Karpas-422 (cell line): ENCODE measurements at regions not wholly inside any gene's neighbourhood (a gene's known extent, or its start where the extent isn't known, plus 50 kb on each side); places are given as distances from the start of the nearest gene placed in this dataset.

Experiments
- DNase-seq: peaks from one replicate; pipeline ENCODE4 v3.0.0-alpha.2; 2015
- H2AFZ ChIP-seq: fragments of 200-600 bp; sonication (generic); 2 replicates; pipeline ENCODE4 v1.6.1; 2014; ENCODE audit warnings: antibody characterized with exemption, low read length, mixed read lengths
- H3K27ac ChIP-seq: fragments of 200-600 bp; sonication (generic); 2 replicates; pipeline ENCODE4 v1.5.1; 2014; ENCODE audit warnings: mild to moderate bottlenecking, low read length, moderate library complexity
- H3K27me3 ChIP-seq: fragments of 200-600 bp; sonication (generic); 2 replicates; pipeline ENCODE4 v1.6.1; 2014; ENCODE audit warnings: low read length, mixed read lengths
- H3K36me3 ChIP-seq: fragments of 200-600 bp; sonication (generic); 2 replicates; pipeline ENCODE4 v1.6.1; 2014; ENCODE audit warnings: low read length, mixed read lengths; ENCODE audit not compliant: insufficient read depth
- H3K4me1 ChIP-seq: fragments of 200-600 bp; sonication (generic); 2 replicates; pipeline ENCODE4 v1.6.1; 2014; ENCODE audit warnings: mild to moderate bottlenecking, low read length, mixed read lengths
- H3K4me2 ChIP-seq: fragments of 200-600 bp; sonication (generic); 2 replicates; pipeline ENCODE4 v1.6.1; 2014; ENCODE audit warnings: low read length, low read depth, mild to moderate bottlenecking; ENCODE audit not compliant: poor library complexity, severe bottlenecking
- H3K4me3 ChIP-seq: fragments of 200-600 bp; sonication (generic); 2 replicates; pipeline ENCODE4 v1.5.1; 2014; ENCODE audit warnings: mild to moderate bottlenecking, antibody characterized with exemption, low read length, mixed read lengths
- H3K79me2 ChIP-seq: fragments of 200-600 bp; sonication (generic); 2 replicates; pipeline ENCODE4 v1.6.1; 2014; ENCODE audit warnings: mild to moderate bottlenecking, low read length, mixed read lengths
- H3K9ac ChIP-seq: fragments of 200-600 bp; sonication (generic); 2 replicates; pipeline ENCODE4 v1.6.0; 2014; ENCODE audit warnings: low read length
- H3K9me2 ChIP-seq: fragments of 200-600 bp; sonication (generic), shearing (Covaris generic); replicated peaks from 2 replicates; pipeline ENCODE4 v1.6.0; 2014; ENCODE audit warnings: mild to moderate bottlenecking, low read length, moderate library complexity; ENCODE audit not compliant: insufficient read depth
- H3K9me3 ChIP-seq: fragments of 300-700, 200-600 bp; sonication (generic); 2 replicates; pipeline ENCODE4 v1.6.1; 2014; ENCODE audit warnings: low read length, mixed read lengths
- H4K20me1 ChIP-seq: fragments of 200-600 bp; sonication (generic); 2 replicates; pipeline ENCODE4 v1.6.1; 2014; ENCODE audit warnings: mild to moderate bottlenecking, antibody characterized with exemption, low read length, low read depth; ENCODE audit not compliant: insufficient read depth

DNA sequence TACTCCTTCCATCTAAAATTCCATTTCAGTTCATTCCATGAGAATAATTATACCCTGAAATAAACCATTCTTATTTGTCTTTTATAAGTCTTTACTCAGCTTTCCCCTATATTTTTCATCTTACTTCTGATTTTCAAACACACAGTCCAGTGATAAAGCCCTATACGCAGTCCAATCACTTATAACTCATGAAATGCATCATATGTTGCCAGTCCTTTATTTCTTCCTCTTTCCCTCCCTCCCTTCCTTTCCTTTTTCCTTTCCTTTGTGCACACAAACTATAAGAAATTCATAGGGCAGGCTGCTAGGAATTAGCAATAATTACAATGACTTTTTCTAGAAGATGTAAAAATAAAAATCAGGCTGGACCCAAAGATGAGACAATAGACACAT is 58.8 kb upstream of the RPS23 start:
- Histone ChIP-seq H3K36me3 (no peaks in the 10 kb centered on the region), H3K27me3 (no peaks in the 10 kb centered on the region), H3K79me2 (no peaks in the 10 kb centered on the region), H3K9me2 (no peaks in the 10 kb centered on the region), H3K4me1 (no peaks in the 10 kb centered on the region), H4K20me1 (no peaks in the 10 kb centered on the region), H3K9me3 (no peaks in the 10 kb centered on the region), H2AFZ (no peak overlapping the region), H3K27ac (no peak overlapping the region), H3K9ac (no peak overlapping the region), H3K4me3 (no peak overlapping the region), H3K4me2 (no peak overlapping the region)
- no peak for DNase-seq

DNA sequence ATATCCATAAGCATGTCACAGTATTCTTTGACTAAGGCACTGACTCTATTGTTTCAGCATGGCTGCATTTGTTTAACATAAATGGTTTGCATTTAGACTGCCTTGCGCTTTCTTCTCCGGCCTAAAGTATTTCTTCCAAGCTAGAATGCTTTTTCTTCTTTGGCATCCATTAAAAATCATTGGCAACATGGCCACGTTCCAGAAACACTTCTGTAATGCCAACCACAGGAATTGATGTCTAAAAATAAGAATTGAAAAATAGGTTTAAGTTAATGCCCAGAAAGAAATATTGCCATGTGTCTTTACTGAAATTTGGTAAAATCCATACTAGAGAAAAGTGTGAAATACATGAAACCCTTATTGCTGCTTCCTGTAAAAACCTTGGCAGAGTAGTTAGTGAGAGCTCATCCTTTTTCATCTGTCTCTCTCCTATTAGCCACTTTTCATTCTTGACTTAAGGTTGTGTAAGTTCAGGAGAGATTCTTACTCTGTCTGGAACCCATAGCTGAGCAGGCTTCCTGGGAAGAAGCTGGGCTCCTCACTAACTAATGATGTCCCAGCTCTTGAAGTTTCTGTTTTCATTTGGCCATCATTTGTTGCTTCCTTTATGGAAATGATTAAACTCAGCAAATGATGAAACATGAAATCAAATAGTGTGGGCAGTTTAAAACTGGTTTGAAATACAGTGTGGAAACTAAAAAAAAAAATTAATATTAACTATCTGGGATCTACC is 58.2 kb upstream of the RPS23 start:
- H3K79me2 ChIP-seq, result no peaks in the 10 kb centered on the region
- no peaks in the 10 kb centered on the region for H3K36me3 ChIP-seq
- no peak overlapping the region for H2AFZ ChIP-seq
- no peak overlapping the region for H3K27ac ChIP-seq
- H4K20me1 ChIP-seq, result no peaks in the 10 kb centered on the region
- no peaks in the 10 kb centered on the region for H3K4me1 ChIP-seq
- no peak overlapping the region for H3K4me3 ChIP-seq
- DNase-seq, result no peak
- no peak overlapping the region for H3K4me2 ChIP-seq
- no peaks in the 10 kb centered on the region for H3K9me2 ChIP-seq
- H3K27me3 ChIP-seq, result no peaks in the 10 kb centered on the region
- H3K9ac ChIP-seq, result no peak overlapping the region
- no peaks in the 10 kb centered on the region for H3K9me3 ChIP-seq

DNA sequence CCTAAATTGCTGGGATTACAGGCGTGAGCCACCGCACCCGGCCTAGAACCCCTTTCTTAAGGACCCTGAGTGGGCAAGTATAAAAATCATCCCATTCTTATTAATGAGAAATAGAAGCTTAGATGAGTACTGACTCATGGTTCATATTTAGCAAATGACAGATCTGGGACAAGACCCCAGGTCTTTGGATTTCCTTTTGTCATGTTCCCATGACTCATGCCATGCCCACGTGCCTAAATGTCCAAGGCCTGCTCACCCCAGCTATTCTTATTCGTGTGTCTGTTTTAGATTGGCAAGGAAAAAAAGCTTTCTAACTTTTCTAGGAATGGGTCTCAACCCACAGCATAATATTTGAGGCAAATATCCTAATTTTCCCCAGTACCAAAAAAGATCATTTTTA is 57.7 kb upstream of the RPS23 start:
- H2AFZ ChIP-seq, result no peak overlapping the region
- H3K9me2 ChIP-seq, result no peaks in the 10 kb centered on the region
- H3K4me3 ChIP-seq, result no peak overlapping the region
- H4K20me1 ChIP-seq, result no peaks in the 10 kb centered on the region
- no peaks in the 10 kb centered on the region for H3K36me3 ChIP-seq
- DNase-seq, result no peak
- no peaks in the 10 kb centered on the region for H3K4me1 ChIP-seq
- no peaks in the 10 kb centered on the region for H3K79me2 ChIP-seq
- no peaks in the 10 kb centered on the region for H3K27me3 ChIP-seq
- H3K27ac ChIP-seq, result no peak overlapping the region
- no peak overlapping the region for H3K4me2 ChIP-seq
- H3K9me3 ChIP-seq, result no peaks in the 10 kb centered on the region
- no peak overlapping the region for H3K9ac ChIP-seq

DNA sequence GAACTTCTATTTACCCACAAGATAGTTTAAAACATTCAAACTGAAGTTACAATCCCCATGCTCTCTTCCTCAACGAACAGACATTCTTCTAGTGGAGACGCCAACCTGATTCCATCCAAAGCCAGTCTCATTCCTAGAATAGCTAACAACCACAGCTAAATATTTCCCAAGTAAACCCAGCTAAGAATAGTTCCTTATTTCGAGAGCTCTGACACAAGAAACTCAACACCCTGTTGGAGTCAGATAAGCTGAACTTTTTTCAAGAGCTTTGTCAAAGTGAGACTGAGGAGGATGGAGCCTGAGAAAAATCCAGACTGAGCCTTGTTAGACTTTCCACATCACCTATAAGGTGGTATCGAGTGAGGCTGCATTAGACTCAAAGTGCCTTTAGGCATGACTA is 56.7 kb upstream of the RPS23 start:
- Histone ChIP-seq H2AFZ (no peak overlapping the region), H3K4me2 (no peak overlapping the region), H3K79me2 (no peaks in the 10 kb centered on the region), H3K9me2 (no peaks in the 10 kb centered on the region), H4K20me1 (no peaks in the 10 kb centered on the region), H3K27ac (no peak overlapping the region), H3K9me3 (no peaks in the 10 kb centered on the region), H3K27me3 (no peaks in the 10 kb centered on the region), H3K4me3 (no peak overlapping the region), H3K4me1 (no peaks in the 10 kb centered on the region), H3K9ac (no peak overlapping the region), H3K36me3 (no peaks in the 10 kb centered on the region)
- no peak for DNase-seq

DNA sequence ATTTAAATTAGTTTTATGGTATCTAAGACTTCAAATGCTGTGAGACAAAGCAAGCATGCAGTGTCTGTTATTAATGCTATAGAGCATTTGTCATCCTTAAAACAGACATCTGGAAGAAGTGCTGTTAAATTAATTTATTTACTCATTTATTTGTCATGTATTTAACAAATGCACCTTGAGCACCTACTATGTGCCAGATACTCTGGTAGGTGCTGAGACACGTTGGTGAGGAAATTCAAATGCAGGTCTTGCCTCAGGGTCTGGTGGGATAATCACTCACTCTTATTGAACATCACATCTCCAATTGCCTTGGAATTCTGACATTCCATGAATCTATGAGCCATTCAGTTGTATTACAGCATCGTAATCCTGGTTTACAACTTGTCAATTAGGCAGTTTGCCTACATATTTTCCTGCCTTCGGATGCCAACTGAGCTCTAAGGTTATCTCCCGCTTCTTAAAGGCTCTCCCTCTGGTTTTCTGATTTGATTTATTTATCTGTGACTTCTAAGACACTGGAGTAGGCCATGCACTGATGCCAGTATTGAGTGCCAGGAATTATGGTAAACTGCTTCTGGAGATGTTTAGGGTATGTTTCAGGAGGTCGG is 56.0 kb upstream of the RPS23 start:
- Histone ChIP-seq H3K9ac (no peak overlapping the region), H3K4me1 (no peaks in the 10 kb centered on the region), H3K27me3 (no peaks in the 10 kb centered on the region), H4K20me1 (no peaks in the 10 kb centered on the region), H3K79me2 (no peaks in the 10 kb centered on the region), H3K36me3 (no peaks in the 10 kb centered on the region), H3K4me3 (no peak overlapping the region), H3K9me2 (no peaks in the 10 kb centered on the region), H2AFZ (no peak overlapping the region), H3K27ac (no peak overlapping the region), H3K4me2 (no peak overlapping the region), H3K9me3 (no peaks in the 10 kb centered on the region)
- no peak for DNase-seq

DNA sequence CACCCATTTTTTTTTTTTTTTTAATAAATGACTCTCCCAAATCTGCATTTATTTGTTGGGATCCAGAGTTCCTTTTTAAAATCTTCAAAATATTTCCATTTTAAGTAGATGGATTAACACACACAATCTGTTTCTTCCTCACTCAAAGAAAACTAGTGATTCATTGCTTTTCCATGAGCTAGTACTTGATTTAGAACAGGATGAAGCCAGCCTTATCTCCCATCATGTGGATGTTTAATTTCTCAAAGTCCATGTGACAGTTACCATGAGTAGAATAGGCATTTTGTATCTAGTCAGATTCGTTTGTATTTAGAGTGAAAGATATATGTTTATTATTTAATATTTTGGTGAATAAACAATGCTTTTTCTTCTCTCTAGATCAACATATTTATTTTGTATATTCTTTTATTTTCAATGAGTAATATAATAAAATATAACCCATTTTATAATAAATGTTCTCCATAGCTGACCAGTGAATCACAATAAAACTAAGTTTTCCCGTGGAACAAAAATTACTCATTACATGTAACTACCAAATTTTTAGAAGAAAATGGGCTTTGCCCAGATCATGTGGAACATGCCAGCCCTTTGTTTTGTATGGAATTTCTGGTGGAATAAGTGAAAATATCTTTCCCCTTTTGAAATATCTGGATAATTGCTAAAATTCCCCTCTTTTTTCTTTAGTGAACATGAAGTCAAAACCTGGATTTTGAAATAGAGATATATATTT is 54.9 kb upstream of the RPS23 start:
- no peak for DNase-seq
- no peaks in the 10 kb centered on the region for H3K4me1 ChIP-seq
- no peak overlapping the region for H3K4me2 ChIP-seq
- no peaks in the 10 kb centered on the region for H3K27me3 ChIP-seq
- H3K9me3 ChIP-seq, result no peaks in the 10 kb centered on the region
- no peak overlapping the region for H3K27ac ChIP-seq
- H2AFZ ChIP-seq, result no peak overlapping the region
- no peaks in the 10 kb centered on the region for H4K20me1 ChIP-seq
- no peak overlapping the region for H3K9ac ChIP-seq
- no peak overlapping the region for H3K4me3 ChIP-seq
- no peaks in the 10 kb centered on the region for H3K79me2 ChIP-seq
- no peaks in the 10 kb centered on the region for H3K36me3 ChIP-seq
- no peaks in the 10 kb centered on the region for H3K9me2 ChIP-seq

DNA sequence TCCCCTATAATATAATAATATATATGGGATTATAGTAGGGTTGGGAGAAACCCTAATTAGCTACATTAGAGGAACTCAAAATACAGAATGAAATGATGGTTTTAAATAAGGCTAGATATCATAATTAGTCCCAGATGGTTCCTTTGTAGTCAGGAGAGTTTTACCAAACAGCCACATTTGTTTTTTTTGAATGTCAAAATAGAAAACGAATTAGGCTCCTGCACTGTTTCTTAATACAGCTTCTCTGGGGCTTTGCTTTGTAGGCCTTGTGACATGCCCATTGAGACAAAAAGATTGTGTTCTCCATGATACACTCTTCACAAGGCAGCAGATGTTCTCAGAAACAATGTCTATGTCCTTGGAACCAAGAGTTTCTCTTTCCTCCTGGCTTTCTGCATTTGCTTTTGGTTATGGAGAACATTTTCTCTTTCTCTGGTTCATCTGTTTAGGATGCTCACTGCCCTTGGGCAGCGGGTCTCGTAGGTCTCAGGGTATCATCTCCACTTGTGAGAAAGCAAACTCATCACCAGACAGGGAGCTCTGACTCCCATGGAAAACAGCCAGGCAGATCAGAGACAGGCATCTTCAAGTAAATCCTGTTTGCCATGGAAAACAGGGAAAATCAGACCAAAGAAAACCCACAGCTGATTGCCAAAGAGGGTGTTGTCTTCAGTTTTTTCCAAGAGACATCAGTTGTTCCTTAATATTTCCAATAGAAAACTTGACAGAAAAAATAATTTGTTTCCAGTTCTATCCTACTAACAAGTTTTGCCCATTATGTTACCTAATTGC is 54.1 kb upstream of the RPS23 start:
- no peaks in the 10 kb centered on the region for H3K9me3 ChIP-seq
- H3K36me3 ChIP-seq, result no peaks in the 10 kb centered on the region
- no peaks in the 10 kb centered on the region for H3K4me1 ChIP-seq
- no peak overlapping the region for H2AFZ ChIP-seq
- no peak overlapping the region for H3K4me2 ChIP-seq
- no peaks in the 10 kb centered on the region for H3K27me3 ChIP-seq
- H3K4me3 ChIP-seq, result no peak overlapping the region
- no peak overlapping the region for H3K9ac ChIP-seq
- no peaks in the 10 kb centered on the region for H3K9me2 ChIP-seq
- DNase-seq, result no peak
- H4K20me1 ChIP-seq, result no peaks in the 10 kb centered on the region
- H3K27ac ChIP-seq, result no peak overlapping the region
- no peaks in the 10 kb centered on the region for H3K79me2 ChIP-seq

DNA sequence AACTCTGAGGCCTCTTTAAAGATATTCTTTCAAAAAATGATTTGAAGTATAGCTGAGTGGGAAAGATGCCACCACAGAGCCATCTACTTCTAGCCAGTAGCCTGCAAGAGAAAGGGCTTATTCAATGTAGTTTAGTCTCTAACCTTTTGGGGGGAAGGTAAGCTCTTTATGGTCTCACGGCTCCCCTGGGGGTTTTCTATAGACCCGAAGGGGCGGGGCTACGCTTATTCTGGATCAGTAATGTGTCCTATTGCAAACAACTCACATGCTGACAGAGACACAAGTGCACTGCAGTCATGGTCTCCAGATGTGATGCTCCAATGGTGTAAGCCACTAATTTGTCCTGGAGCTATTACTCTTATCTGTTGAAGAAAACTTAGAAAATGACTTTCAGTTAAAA is 53.4 kb upstream of the RPS23 start:
- Histone ChIP-seq H3K4me3 (no peak overlapping the region), H2AFZ (no peak overlapping the region), H3K27me3 (no peaks in the 10 kb centered on the region), H3K4me1 (no peaks in the 10 kb centered on the region), H3K9me3 (no peaks in the 10 kb centered on the region), H3K79me2 (no peaks in the 10 kb centered on the region), H3K9ac (no peak overlapping the region), H3K36me3 (no peaks in the 10 kb centered on the region), H4K20me1 (no peaks in the 10 kb centered on the region), H3K4me2 (no peak overlapping the region), H3K27ac (no peak overlapping the region), H3K9me2 (no peaks in the 10 kb centered on the region)
- DNase-seq, result no peak
